Osteoblast (primary cell): ENCODE measurements at regions not wholly inside any gene's neighbourhood (a gene's known extent, or its start where the extent isn't known, plus 50 kb on each side); places are given as distances from the start of the nearest gene placed in this dataset.

Experiments used
- DNase-seq: peaks from one replicate; pipeline ENCODE4 v3.0.0; 2011; ENCODE audit warnings: low spot score, mixed read lengths; ENCODE audit not compliant: insufficient read length; ENCODE audit errors: missing footprints
- H2AFZ ChIP-seq: 2 replicates; pipeline ENCODE4 v1.6.0; 2011; ENCODE audit warnings: mild to moderate bottlenecking, low read length
- H3K27ac ChIP-seq: 2 replicates; pipeline ENCODE4 v1.5.1; 2011; ENCODE audit warnings: mild to moderate bottlenecking, low read depth, low read length, moderate library complexity
- H3K27me3 ChIP-seq: 2 replicates; pipeline ENCODE4 v1.6.0; 2012; ENCODE audit warnings: mild to moderate bottlenecking, control low read depth, inconsistent platforms, low read length, moderate library complexity; ENCODE audit not compliant: insufficient read depth
- H3K36me3 ChIP-seq: 2 replicates; pipeline ENCODE4 v1.5.1; 2011; ENCODE audit warnings: mild to moderate bottlenecking, low read length, control low read depth, moderate library complexity; ENCODE audit not compliant: insufficient read depth
- H3K4me1 ChIP-seq: 2 replicates; pipeline ENCODE4 v1.5.1; 2011; ENCODE audit warnings: mild to moderate bottlenecking, low read length, control low read depth, moderate library complexity; ENCODE audit not compliant: insufficient read depth
- H3K4me2 ChIP-seq: 2 replicates; pipeline ENCODE4 v1.6.0; 2011; ENCODE audit warnings: mild to moderate bottlenecking, low read length; ENCODE audit not compliant: insufficient read depth
- H3K4me3 ChIP-seq: fragments of 200-600 bp; sonication (generic); 3 replicates; pipeline ENCODE4 v1.5.1; 2012; ENCODE audit warnings: mild to moderate bottlenecking, low read length, inconsistent platforms; ENCODE audit not compliant: insufficient read depth
- H3K79me2 ChIP-seq: 2 replicates; pipeline ENCODE4 v1.6.0; 2012; ENCODE audit warnings: mild to moderate bottlenecking, low read length, control low read depth, inconsistent platforms; ENCODE audit not compliant: insufficient read depth
- H3K9me3 ChIP-seq: 2 replicates; pipeline ENCODE4 v1.5.1; 2011; ENCODE audit warnings: low read depth, low read length, control low read depth
- H4K20me1 ChIP-seq: 2 replicates; pipeline ENCODE4 v1.6.0; 2012; ENCODE audit warnings: mild to moderate bottlenecking, low read length, control low read depth; ENCODE audit not compliant: insufficient read depth
- CTCF ChIP-seq: IDR thresholded peaks from 2 replicates; pipeline ENCODE4 v1.5.1; 2011; ENCODE audit warnings: mild to moderate bottlenecking, low read depth, low read length, moderate library complexity; ENCODE audit errors: extremely low read depth

DNA sequence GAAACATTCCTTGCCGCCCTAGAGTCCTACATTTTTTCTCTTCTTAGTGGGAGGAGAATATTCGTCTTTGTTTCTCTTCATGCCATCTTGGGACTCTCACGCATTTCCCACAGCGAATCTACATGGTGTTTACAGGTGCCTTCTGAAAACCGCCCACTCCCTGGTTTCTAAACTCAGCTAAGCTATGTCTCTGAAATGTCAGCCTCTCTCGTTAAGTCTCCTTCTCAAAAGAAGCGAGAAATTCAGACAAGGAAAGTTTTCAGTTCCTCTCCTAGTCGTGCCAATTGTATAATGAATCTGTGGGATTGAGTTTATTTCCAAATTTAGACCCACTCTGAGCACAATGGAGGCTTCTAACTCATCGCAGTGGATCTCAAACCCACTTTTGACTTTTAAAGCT is 186.8 kb upstream of the NFIB start:
- no peak overlapping the region for H3K27ac ChIP-seq
- no peak overlapping the region for H2AFZ ChIP-seq
- H3K4me1 ChIP-seq: no peaks in the 10 kb centered on the region
- no peaks in the 10 kb centered on the region for H3K9me3 ChIP-seq
- no peak for DNase-seq
- no peaks in the 10 kb centered on the region for H3K79me2 ChIP-seq
- H3K36me3 ChIP-seq: no peaks in the 10 kb centered on the region
- H3K4me3 ChIP-seq: no peak overlapping the region
- H4K20me1 ChIP-seq: no peaks in the 10 kb centered on the region
- peak overlapping the region; percentile 17 for H3K4me2 ChIP-seq
- no peak for TF ChIP-seq CTCF
- H3K27me3 ChIP-seq: peaks cover 3% of the 10 kb centered on the region

GRCh38 chr9:14499976-14500375 is 186.0 kb upstream of the NFIB start:
- H3K79me2 ChIP-seq: no peaks in the 10 kb centered on the region
- H3K9me3 ChIP-seq: no peaks in the 10 kb centered on the region
- H3K27me3 ChIP-seq: peaks cover 3% of the 10 kb centered on the region
- TF ChIP-seq CTCF: no peak
- H3K4me2 ChIP-seq: no peak overlapping the region
- no peak overlapping the region for H3K27ac ChIP-seq
- no peaks in the 10 kb centered on the region for H4K20me1 ChIP-seq
- DNase-seq: no peak
- no peak overlapping the region for H2AFZ ChIP-seq
- H3K4me1 ChIP-seq: no peaks in the 10 kb centered on the region
- H3K36me3 ChIP-seq: no peaks in the 10 kb centered on the region
- no peak overlapping the region for H3K4me3 ChIP-seq

- no peak overlapping the region for H3K4me2 ChIP-seq
- no peaks in the 10 kb centered on the region for H3K4me1 ChIP-seq
- H3K36me3 ChIP-seq: no peaks in the 10 kb centered on the region
- H3K79me2 ChIP-seq: no peaks in the 10 kb centered on the region
- H4K20me1 ChIP-seq: no peaks in the 10 kb centered on the region
- H3K9me3 ChIP-seq: no peaks in the 10 kb centered on the region
- TF ChIP-seq CTCF: no peak
- H3K4me3 ChIP-seq: no peak overlapping the region
- H3K27me3 ChIP-seq: peaks cover 3% of the 10 kb centered on the region
- DNase-seq: no peak
- no peak overlapping the region for H3K27ac ChIP-seq
- no peak overlapping the region for H2AFZ ChIP-seq
Observed at GRCh38 chr9:14498824-14499223, 184.9 kb upstream of the NFIB start.

- TF ChIP-seq CTCF: no peak
- no peak overlapping the region for H3K4me2 ChIP-seq
- no peaks in the 10 kb centered on the region for H3K4me1 ChIP-seq
- H3K79me2 ChIP-seq: no peaks in the 10 kb centered on the region
- H3K27me3 ChIP-seq: peaks cover 3% of the 10 kb centered on the region
- H3K9me3 ChIP-seq: no peaks in the 10 kb centered on the region
- no peak for DNase-seq
- H4K20me1 ChIP-seq: no peaks in the 10 kb centered on the region
- H3K36me3 ChIP-seq: no peaks in the 10 kb centered on the region
- no peak overlapping the region for H3K4me3 ChIP-seq
- no peak overlapping the region for H2AFZ ChIP-seq
- no peak overlapping the region for H3K27ac ChIP-seq
Observed at GRCh38 chr9:14497476-14497875, 183.5 kb upstream of the NFIB start.
